ENCODE measurements at regions not wholly inside any gene's neighbourhood (a gene's known extent, or its start where the extent isn't known, plus 50 kb on each side); places are given as distances from the start of the nearest gene placed in this dataset.

GRCh38 chrX:14194711-14195110 lies 165.0 kb upstream of the GEMIN8 start:
- no peak for TF ChIP-seq CTCF (conservative IDR thresholded peaks at IDR 0.05 in 1 of 2, IDR thresholded peaks at IDR 0.05 in 1 of 2; ENCODE audit: extremely low read depth in 1 of 2, insufficient read depth in 1 of 2, low read depth in 1 of 2, low read length in 2 of 2)
- TF ChIP-seq EZH2 (IDR thresholded peaks at IDR 0.05; ENCODE audit: borderline replicate concordance, low read length) = no peak

Measured in mammary epithelial cell (primary cell).